Lung (tissue), 11 donors: ENCODE measurements at regions not wholly inside any gene's neighbourhood (a gene's known extent, or its start where the extent isn't known, plus 50 kb on each side); places are given as distances from the start of the nearest gene placed in this dataset.
A peak's percentile ranks its signal among the peaks of the same experiment; 100 is the strongest.

Source experiments
- ATAC-seq: fragments of 200-7000 bp; cut with Tn5 transposase; one replicate; pipeline ENCODE4 v1.9.1; 2020; ENCODE audit warnings: moderate number of reproducible peaks; ENCODE audit not compliant: insufficient read depth, low FRiP score
- DNase-seq, 3 donors: peaks; one replicate each; pipeline ENCODE4 v3.0.0-alpha.2; 2013 to 2017
- H3K27ac ChIP-seq, 2 donors: one replicate each; pipeline ENCODE4 v1.5.1; 2013; ENCODE audit warnings: mild to moderate bottlenecking in 2 of 2, moderate library complexity in 2 of 2, control low read depth in 1 of 2, inconsistent platforms in 1 of 2, low read depth in 1 of 2, low read length in 1 of 2
- H3K27me3 ChIP-seq, 3 donors: one replicate each; pipeline ENCODE4 v1.5.1; 2013; ENCODE audit warnings: low read length in 2 of 3; ENCODE audit not compliant: control insufficient read depth in 3 of 3, insufficient read depth in 3 of 3
- H3K36me3 ChIP-seq, 4 donors: one replicate each; pipeline ENCODE4 v1.5.1; 2013; ENCODE audit warnings: low read length in 4 of 4, mild to moderate bottlenecking in 1 of 4, moderate library complexity in 1 of 4; ENCODE audit not compliant: control insufficient read depth in 4 of 4, insufficient read depth in 4 of 4
- H3K4me1 ChIP-seq, 5 donors: one replicate each; pipeline ENCODE4 v1.5.1; 2013; ENCODE audit warnings: low read length in 5 of 5, mild to moderate bottlenecking in 2 of 5, moderate library complexity in 1 of 5; ENCODE audit not compliant: control insufficient read depth in 5 of 5, insufficient read depth in 5 of 5
- H3K4me3 ChIP-seq: one replicate; pipeline ENCODE4 v1.5.1; 2013; ENCODE audit warnings: mild to moderate bottlenecking, control low read depth, moderate library complexity
- H3K9ac ChIP-seq, 2 donors: one replicate each; pipeline ENCODE4 v1.5.1; 2013; ENCODE audit warnings: low read length in 2 of 2, control low read depth in 1 of 2; ENCODE audit not compliant: insufficient read depth in 1 of 2
- H3K9me3 ChIP-seq, 4 donors: one replicate each; pipeline ENCODE4 v1.5.1; 2013; ENCODE audit warnings: low read length in 3 of 4, mild to moderate bottlenecking in 1 of 4, moderate library complexity in 1 of 4; ENCODE audit not compliant: control insufficient read depth in 4 of 4, insufficient read depth in 3 of 4
- WGBS, 2 donors: extraction: QIAGEN DNeasy Blood & Tissue Kit; methylation state at CpG; one replicate each; pipeline ENCODE4 v1.1.7; 2013; 5-methylcytosine and 5-hydroxymethylcytosine counted together
- TF ChIP-seq, protein P1 (sequence below): IDR thresholded peaks from 2 replicates; pipeline ENCODE4 v1.5.1; 2012; ENCODE audit warnings: mild to moderate bottlenecking; ENCODE audit errors: control extremely low read depth, extremely low read depth
- donor health status: control.
- donor health status: control.
- donor health status: Bipolar disorder and iron deficiency.
- donor health status: healthy.
- donor health status: DM: yes; HTN: yes; CAD: no.

DNA sequence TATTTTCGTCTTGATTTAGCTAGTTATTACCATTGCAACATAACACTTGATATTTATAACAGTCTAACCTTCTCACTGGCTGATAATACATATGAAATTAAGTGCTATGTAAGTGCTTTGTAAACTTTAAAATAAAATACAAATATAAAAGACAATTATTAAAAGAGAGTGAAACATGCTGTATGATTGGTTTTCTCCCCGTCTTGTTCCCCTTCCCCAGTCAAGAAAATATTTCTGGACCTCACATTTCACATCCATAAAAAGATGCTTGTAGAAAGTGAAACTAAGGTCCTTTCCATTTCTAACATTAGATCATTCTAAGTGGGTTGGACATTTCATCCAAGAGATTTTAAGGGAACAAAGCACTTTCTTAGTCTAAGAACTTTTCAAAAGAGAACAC lies 310.2 kb upstream of the LRATD1 start:
- WGBS, 2 donors: 48 to 71% methylated on average over 2 of the region's 2 CpGs

DNA sequence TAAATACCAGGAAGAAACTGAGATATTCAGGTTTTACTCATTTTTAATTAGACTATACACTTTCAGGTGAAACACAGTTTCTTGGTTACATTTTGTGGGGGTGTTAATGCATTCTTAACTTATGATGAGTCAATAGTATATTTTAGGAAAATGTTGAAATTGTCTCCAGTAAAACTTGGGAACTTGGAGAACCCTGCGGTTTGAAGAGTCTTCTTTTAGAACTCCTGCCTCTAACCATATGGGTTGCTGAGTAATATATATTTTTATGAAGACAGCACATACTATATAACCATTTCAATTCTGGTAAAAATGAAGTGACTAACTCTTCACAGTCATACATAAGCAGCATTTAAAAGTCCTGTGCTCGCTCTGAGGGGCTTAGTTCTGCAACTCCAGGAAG lies 308.2 kb upstream of the LRATD1 start:
- Histone ChIP-seq H3K9me3 (no peaks in the 10 kb centered on the region), H3K4me3 (no peak overlapping the region), H3K27me3 (no peaks in the 10 kb centered on the region), H3K4me1 (peaks cover 0 to 9% (median 0%) of the 10 kb centered on the region in 5 donors), H3K27ac (no peak overlapping the region), H3K9ac (no peak overlapping the region), H3K36me3 (no peaks in the 10 kb centered on the region)
- TF ChIP-seq, protein P1, sequence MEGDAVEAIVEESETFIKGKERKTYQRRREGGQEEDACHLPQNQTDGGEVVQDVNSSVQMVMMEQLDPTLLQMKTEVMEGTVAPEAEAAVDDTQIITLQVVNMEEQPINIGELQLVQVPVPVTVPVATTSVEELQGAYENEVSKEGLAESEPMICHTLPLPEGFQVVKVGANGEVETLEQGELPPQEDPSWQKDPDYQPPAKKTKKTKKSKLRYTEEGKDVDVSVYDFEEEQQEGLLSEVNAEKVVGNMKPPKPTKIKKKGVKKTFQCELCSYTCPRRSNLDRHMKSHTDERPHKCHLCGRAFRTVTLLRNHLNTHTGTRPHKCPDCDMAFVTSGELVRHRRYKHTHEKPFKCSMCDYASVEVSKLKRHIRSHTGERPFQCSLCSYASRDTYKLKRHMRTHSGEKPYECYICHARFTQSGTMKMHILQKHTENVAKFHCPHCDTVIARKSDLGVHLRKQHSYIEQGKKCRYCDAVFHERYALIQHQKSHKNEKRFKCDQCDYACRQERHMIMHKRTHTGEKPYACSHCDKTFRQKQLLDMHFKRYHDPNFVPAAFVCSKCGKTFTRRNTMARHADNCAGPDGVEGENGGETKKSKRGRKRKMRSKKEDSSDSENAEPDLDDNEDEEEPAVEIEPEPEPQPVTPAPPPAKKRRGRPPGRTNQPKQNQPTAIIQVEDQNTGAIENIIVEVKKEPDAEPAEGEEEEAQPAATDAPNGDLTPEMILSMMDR: no peak
- WGBS, 2 donors: 80 to 85% methylated on average over 2 of the region's 2 CpGs
- DNase-seq (no peak), ATAC-seq (no peak)

More for the DNA sequence above, 310.2 kb upstream of the LRATD1 start:
- no peak for ATAC-seq
- H3K27me3 ChIP-seq: no peaks in the 10 kb centered on the region
- peak overlapping the region in 1 of 2 donors; percentile 47 for H3K9ac ChIP-seq
- peak in 2 of 3 donors; percentile 53 to 75 for DNase-seq
- no peaks in the 10 kb centered on the region for H3K36me3 ChIP-seq
- TF ChIP-seq, protein P1: no peak
- no peak overlapping the region for H3K27ac ChIP-seq
- no peak overlapping the region for H3K4me3 ChIP-seq
- no peaks in the 10 kb centered on the region for H3K9me3 ChIP-seq
- H3K4me1 ChIP-seq: peaks cover 0 to 9% (median 0%) of the 10 kb centered on the region in 5 donors

DNA sequence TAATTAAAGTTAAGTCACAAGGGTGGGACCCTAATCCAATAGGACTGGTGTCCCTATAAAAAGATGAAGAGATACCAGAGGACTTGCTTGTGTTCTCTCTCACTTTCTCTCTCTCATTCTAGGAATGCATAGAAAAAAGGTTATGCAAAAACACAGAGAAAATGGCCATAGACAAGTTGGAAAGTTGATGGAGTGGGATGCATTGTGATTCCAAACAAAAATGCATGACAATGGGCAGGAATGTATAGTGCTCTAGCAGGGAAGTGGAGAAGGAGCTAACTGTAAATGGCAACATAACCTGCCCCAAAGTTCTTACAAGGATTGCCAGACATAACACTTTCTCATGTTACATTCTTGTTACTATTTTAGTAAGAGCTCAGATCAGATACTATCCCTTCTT lies 301.6 kb upstream of the LRATD1 start:
- Histone ChIP-seq H3K27ac (no peak overlapping the region), H3K4me3 (no peak overlapping the region), H3K9ac (no peak overlapping the region), H3K36me3 (no peaks in the 10 kb centered on the region), H3K27me3 (no peaks in the 10 kb centered on the region), H3K4me1 (no peaks in the 10 kb centered on the region), H3K9me3 (no peaks in the 10 kb centered on the region)
- DNase-seq (no peak), ATAC-seq (no peak)
- TF ChIP-seq, protein P1: no peak

DNA sequence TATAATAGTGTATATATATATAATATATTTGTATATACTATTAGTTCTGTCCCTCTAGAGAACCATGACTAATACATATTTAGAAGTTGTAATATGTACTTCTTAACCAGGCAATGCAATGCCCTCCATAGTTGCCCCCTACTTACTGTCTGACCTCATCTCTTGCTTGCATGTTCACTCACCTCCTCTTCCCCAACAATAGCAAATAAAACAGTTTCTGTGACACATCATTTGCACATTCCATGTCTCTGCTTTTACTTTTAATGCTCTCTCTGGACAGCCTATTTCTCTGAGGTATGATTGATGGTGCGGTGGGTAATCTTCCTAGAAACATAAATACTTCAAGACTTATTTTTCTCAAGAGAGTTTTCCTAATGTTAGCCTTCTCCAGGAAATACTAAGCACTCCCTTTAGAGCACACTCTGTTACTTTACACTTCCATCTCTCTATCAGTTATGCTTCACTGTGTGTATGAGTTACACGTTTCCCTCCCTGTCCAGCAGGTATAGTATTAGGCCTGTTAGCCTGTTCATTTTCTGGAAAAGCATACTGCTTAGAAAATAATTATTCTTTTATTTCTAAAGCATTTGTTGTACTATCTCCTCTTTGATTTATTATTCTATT lies 295.6 kb upstream of the LRATD1 start:
- TF ChIP-seq, protein P1: no peak
- H3K9ac ChIP-seq: no peak overlapping the region
- H3K4me3 ChIP-seq: no peak overlapping the region
- H3K27me3 ChIP-seq: no peaks in the 10 kb centered on the region
- H3K36me3 ChIP-seq: no peaks in the 10 kb centered on the region
- H3K9me3 ChIP-seq: peaks cover 0 to 5% (median 0%) of the 10 kb centered on the region in 4 donors
- DNase-seq: no peak
- WGBS, 2 donors: 75 to 85% methylated on average over 2 of the region's 2 CpGs
- no peak overlapping the region for H3K27ac ChIP-seq
- ATAC-seq: no peak
- H3K4me1 ChIP-seq: no peaks in the 10 kb centered on the region
